Stomach smooth muscle (tissue), 2 donors: ENCODE measurements at regions not wholly inside any gene's neighbourhood (a gene's known extent, or its start where the extent isn't known, plus 50 kb on each side); places are given as distances from the start of the nearest gene placed in this dataset.

ENCODE experiments used
- H3K27ac ChIP-seq: one replicate; pipeline ENCODE4 v1.7.0; 2013; ENCODE audit warnings: mild to moderate bottlenecking, low read length, inconsistent platforms
- H3K27me3 ChIP-seq, 2 donors: one replicate each; pipeline ENCODE4 v1.7.0; 2013; ENCODE audit warnings: low read length in 2 of 2; ENCODE audit not compliant: insufficient read depth in 2 of 2, control insufficient read depth in 1 of 2
- H3K36me3 ChIP-seq, 2 donors: one replicate each; pipeline ENCODE4 v1.7.0; 2013; ENCODE audit warnings: low read length in 2 of 2; ENCODE audit not compliant: control insufficient read depth in 2 of 2, insufficient read depth in 2 of 2
- H3K4me1 ChIP-seq: one replicate; pipeline ENCODE4 v1.7.0; 2013; ENCODE audit warnings: low read length; ENCODE audit not compliant: control insufficient read depth, insufficient read depth
- H3K4me3 ChIP-seq, 2 donors: one replicate each; pipeline ENCODE4 v1.7.0; 2013; ENCODE audit warnings: low read length in 2 of 2
- H3K9ac ChIP-seq, 2 donors: one replicate each; pipeline ENCODE4 v1.7.0; 2013; ENCODE audit warnings: low read length in 2 of 2, mild to moderate bottlenecking in 1 of 2
- H3K9me3 ChIP-seq, 2 donors: one replicate each; pipeline ENCODE4 v1.7.0; 2013; ENCODE audit warnings: low read length in 2 of 2; ENCODE audit not compliant: control insufficient read depth in 2 of 2
- donor health status: healthy.
- donor health status: Pancreatic carcinoma.

DNA sequence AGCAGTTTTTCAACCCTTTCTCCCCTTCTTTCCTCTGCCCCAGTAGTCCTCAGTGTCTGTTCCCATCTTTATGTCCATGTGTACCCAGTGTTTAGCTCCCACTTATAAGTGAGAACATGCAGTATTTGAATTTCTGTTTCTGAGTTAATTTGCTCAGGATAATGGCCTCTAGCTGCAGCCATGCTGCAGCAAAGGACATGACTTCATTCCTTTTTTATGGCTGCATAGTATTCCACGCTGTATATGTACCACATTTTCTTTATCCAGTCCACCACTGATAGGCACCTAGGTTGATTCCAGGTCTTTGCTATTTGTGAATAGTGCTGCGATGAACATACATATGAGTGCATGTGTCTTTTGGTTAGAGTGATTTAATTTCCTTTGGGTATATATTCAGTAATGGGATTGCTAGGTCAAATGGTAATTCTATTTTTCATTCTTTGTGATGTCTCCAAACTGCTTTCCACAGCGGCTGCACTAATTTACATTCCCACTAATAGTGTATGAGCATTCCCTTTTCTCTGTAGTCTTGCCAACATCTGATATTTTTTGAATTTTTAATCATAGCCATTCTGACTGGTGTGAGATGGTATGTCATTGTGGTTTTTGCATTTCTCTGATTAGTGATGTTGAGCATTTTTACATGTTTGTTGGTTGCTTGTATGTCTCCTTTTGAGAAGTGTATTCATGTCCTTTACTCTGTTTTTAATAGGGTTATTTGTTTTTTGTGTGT is 54.6 kb upstream of the ANK2 start:
- no peaks in the 10 kb centered on the region for H3K27me3 ChIP-seq
- no peaks in the 10 kb centered on the region for H3K9me3 ChIP-seq
- no peaks in the 10 kb centered on the region for H3K4me1 ChIP-seq
- no peak overlapping the region for H3K4me3 ChIP-seq
- H3K36me3 ChIP-seq, result no peaks in the 10 kb centered on the region
- no peak overlapping the region for H3K27ac ChIP-seq
- H3K9ac ChIP-seq, result no peak overlapping the region
